ENCODE measurements at regions not wholly inside any gene's neighbourhood (a gene's known extent, or its start where the extent isn't known, plus 50 kb on each side); places are given as distances from the start of the nearest gene placed in this dataset.

GRCh38 chr1:213409971-213410370 is 358.9 kb downstream of the RPS6KC1 start:
- TF ChIP-seq CTCF (IDR thresholded peaks at IDR 0.05), result no peak
- TF ChIP-seq EZH2 (IDR thresholded peaks at IDR 0.05), result no peak
- TF ChIP-seq EZH2phosphoT487 (IDR thresholded peaks at IDR 0.05), result no peak

All from neural progenitor cell (in vitro differentiated cells).